ENCODE measurements at regions not wholly inside any gene's neighbourhood (a gene's known extent, or its start where the extent isn't known, plus 50 kb on each side); places are given as distances from the start of the nearest gene placed in this dataset.

DNA sequence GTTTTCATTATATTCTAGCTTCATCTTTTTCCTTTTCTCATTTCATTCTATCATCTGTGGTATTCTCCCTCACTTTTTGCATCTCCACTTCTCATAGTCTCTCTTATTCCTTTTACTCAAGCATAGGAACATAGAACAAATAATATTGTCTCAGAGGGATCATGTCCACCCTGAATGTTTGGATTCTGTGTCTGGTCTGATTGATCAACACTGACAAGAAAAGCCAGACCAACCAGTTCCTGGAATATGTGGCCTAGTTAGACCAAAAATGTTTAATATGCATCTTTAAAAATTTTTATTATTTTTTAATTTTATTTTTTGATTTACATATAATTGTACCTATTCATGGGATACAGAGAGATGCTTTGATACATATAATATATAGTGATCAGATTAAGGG is 212.0 kb upstream of the ALCAM start:
- TF ChIP-seq, protein P1, sequence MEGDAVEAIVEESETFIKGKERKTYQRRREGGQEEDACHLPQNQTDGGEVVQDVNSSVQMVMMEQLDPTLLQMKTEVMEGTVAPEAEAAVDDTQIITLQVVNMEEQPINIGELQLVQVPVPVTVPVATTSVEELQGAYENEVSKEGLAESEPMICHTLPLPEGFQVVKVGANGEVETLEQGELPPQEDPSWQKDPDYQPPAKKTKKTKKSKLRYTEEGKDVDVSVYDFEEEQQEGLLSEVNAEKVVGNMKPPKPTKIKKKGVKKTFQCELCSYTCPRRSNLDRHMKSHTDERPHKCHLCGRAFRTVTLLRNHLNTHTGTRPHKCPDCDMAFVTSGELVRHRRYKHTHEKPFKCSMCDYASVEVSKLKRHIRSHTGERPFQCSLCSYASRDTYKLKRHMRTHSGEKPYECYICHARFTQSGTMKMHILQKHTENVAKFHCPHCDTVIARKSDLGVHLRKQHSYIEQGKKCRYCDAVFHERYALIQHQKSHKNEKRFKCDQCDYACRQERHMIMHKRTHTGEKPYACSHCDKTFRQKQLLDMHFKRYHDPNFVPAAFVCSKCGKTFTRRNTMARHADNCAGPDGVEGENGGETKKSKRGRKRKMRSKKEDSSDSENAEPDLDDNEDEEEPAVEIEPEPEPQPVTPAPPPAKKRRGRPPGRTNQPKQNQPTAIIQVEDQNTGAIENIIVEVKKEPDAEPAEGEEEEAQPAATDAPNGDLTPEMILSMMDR (IDR thresholded peaks at IDR 0.05) = no peak
- no peak for TF ChIP-seq ZFX (IDR thresholded peaks at IDR 0.05; ENCODE audit: borderline replicate concordance)
- H3K27ac ChIP-seq = no peak overlapping the region

DNA sequence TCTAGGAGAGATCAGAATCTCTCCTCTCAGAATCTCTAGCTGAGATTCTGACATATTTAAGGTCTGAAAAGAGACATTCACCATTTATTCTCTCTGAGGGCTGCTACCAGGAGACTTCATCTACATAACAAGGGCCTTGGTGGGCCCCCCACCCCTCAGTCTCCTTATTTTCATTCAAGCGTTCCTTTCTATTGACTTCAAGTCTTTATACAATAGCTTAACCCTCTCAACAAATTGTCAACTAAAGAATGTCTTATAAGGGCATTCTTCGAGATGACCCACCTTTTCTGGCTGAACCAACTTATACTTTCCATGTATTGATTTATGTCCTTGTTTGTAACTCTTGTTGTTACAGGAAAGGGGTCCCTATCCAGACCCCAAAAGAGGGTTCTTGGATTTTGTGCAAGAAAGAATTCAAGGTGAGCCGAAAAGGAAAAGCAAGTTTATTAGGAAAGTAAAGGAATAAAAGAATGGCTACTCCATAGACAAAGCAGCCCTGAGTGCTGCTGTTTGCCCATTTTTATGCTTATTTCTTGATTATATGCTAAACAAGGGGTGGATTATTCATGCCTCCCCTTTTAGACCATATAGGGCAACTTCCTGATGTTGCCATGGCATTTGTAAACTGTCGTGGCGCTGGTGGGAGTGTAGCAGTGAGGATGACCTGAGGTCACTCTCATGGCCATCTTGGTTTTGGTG is 209.5 kb upstream of the ALCAM start:
- H3K27ac ChIP-seq = no peak overlapping the region
- TF ChIP-seq, protein P1 (IDR thresholded peaks at IDR 0.05) = no peak
- no peak for TF ChIP-seq ZFX (IDR thresholded peaks at IDR 0.05; ENCODE audit: borderline replicate concordance)

DNA sequence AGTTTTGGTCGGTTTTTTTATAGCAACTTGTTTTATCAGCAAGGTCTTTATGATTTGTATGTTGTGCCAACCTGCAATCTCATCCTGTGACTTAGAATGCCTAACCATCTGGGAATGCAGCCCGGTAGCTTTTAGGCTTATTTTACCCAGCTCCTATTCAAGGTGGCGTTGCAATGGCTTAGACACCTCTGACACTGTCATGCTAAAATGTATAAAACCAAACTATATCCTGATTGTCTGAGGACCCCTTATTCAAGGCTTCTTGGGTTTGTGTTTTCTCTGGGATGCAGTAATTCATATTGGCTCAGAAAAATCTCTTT is 209.0 kb upstream of the ALCAM start:
- no peak overlapping the region for H3K27ac ChIP-seq
- TF ChIP-seq, protein P1 (IDR thresholded peaks at IDR 0.05) = no peak
- TF ChIP-seq ZFX (IDR thresholded peaks at IDR 0.05; ENCODE audit: borderline replicate concordance) = no peak

DNA sequence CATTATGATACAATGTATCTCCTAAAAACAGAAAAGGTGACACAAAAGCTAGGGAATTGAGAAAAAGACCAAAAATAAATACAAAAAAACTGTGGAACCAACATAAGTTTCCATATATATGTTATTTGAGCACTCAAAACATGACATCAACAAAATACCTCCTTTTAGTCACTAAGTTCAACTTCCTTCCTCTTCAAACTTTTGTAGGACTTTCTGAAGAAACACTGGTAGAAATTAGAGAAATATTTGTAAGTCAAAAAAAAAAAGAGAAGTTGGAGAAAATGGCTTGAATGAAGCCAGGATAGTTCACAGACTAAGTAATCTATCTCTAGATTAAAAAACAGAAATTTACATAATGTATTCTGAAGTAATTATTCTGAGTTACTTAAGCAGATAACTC is 208.4 kb upstream of the ALCAM start:
- no peak for TF ChIP-seq ZFX (IDR thresholded peaks at IDR 0.05; ENCODE audit: borderline replicate concordance)
- TF ChIP-seq, protein P1 (IDR thresholded peaks at IDR 0.05) = no peak
- H3K27ac ChIP-seq = no peak overlapping the region

DNA sequence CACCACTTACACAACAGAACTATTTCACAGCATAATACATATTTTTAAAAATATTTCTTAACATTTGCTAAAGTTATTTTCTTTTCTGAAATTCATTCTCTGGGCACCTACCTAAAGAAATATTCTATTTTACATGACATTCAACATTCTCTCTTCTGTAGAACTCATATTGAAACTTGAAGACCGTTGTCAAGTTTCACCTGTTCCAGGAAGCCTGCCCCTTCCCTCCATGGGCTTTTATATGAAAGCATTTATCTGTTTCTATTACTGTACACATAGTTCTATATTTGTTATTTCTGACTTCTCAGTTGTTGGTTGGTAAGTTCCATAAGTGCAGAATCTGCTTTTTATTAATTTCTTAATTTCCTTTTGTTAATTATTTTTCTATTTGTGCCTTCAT is 204.3 kb upstream of the ALCAM start:
- TF ChIP-seq, protein P1 (IDR thresholded peaks at IDR 0.05) = no peak
- no peak for TF ChIP-seq ZFX (IDR thresholded peaks at IDR 0.05; ENCODE audit: borderline replicate concordance)

DNA sequence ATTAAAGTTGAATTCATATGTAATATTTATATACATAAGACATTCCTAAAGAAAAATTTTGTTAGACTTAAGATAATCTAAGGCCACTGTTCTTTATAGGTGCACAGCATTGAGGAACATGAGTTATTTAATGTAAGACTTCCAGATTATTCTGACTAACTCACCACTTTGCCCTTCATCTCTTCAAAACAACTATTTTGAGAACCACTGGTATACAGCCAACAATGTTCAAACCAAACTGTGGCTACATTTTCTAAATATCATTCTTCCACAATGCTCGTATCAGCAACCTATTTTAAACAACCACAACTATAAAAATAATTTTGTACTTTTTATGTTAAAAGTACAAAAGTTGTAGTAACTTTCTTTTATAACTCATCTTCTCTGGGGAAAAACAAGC is 199.8 kb upstream of the ALCAM start:
- no peak overlapping the region for H3K27ac ChIP-seq
- TF ChIP-seq, protein P1 (IDR thresholded peaks at IDR 0.05) = no peak
- TF ChIP-seq ZFX (IDR thresholded peaks at IDR 0.05; ENCODE audit: borderline replicate concordance) = no peak

More for the DNA sequence above, 204.3 kb upstream of the ALCAM start:
- H3K27ac ChIP-seq = no peak overlapping the region

DNA sequence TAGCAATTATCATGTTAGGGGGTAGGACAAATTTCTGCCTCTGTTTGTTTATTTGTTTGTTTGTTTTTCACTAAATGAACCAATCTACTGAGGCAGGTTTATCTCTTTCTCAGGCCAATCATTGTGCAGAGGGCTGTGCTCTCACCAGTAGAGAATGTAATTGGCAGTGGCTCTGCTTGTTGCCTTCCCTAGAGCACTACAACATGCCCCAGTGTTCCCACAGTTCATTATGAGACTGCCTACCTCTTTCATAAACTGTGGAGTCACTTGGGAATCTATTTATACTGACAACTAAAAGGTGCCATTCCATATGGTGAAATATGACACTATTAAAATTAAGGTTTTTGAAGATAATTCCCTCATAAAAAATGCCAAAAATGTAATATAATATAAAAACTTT is 196.3 kb upstream of the ALCAM start:
- H3K27ac ChIP-seq = no peak overlapping the region
- TF ChIP-seq ZFX (IDR thresholded peaks at IDR 0.05; ENCODE audit: borderline replicate concordance) = no peak
- TF ChIP-seq, protein P1 (IDR thresholded peaks at IDR 0.05) = no peak

Measured in 22Rv1 (cell line).